Effector memory CD4-positive, alpha-beta T cell (primary cell): ENCODE measurements at regions not wholly inside any gene's neighbourhood (a gene's known extent, or its start where the extent isn't known, plus 50 kb on each side); places are given as distances from the start of the nearest gene placed in this dataset.

Experiments used
- DNase-seq, 3 donors: peaks; one replicate each; pipeline ENCODE4 v3.0.0-alpha.2; 2020
- H3K27ac ChIP-seq: 2 replicates; pipeline ENCODE4 v1.7.0; 2013; ENCODE audit warnings: mild to moderate bottlenecking, low read length, moderate library complexity; ENCODE audit not compliant: insufficient read depth, poor library complexity, severe bottlenecking
- H3K27me3 ChIP-seq: replicated peaks from 2 replicates; pipeline ENCODE4 v1.7.0; 2013; ENCODE audit warnings: mild to moderate bottlenecking, low read length; ENCODE audit not compliant: insufficient read depth, control insufficient read depth, poor library complexity, severe bottlenecking
- H3K36me3 ChIP-seq: 2 replicates; pipeline ENCODE4 v1.7.0; 2013; ENCODE audit warnings: mild to moderate bottlenecking, low read length, moderate library complexity; ENCODE audit not compliant: control insufficient read depth, insufficient read depth
- H3K4me1 ChIP-seq: 2 replicates; pipeline ENCODE4 v1.7.0; 2013; ENCODE audit warnings: low read length, mild to moderate bottlenecking; ENCODE audit not compliant: control insufficient read depth, insufficient read depth, poor library complexity, severe bottlenecking
- H3K4me3 ChIP-seq: 2 replicates; pipeline ENCODE4 v1.7.0; 2013; ENCODE audit warnings: low read length, low read depth, mild to moderate bottlenecking; ENCODE audit not compliant: insufficient read depth, poor library complexity, severe bottlenecking
- H3K9me3 ChIP-seq: 2 replicates; pipeline ENCODE4 v1.7.0; 2013; ENCODE audit warnings: mild to moderate bottlenecking, low read length, moderate library complexity; ENCODE audit not compliant: control insufficient read depth

GRCh38 chr2:120983344-120983743, 247.7 kb downstream of the GLI2 start:
- H3K4me1 ChIP-seq: no peaks in the 10 kb centered on the region
- H3K9me3 ChIP-seq: no peaks in the 10 kb centered on the region
- H3K36me3 ChIP-seq: no peaks in the 10 kb centered on the region
- no peak overlapping the region for H3K27ac ChIP-seq
- DNase-seq: no peak
- no peak overlapping the region for H3K4me3 ChIP-seq
- no peaks in the 10 kb centered on the region for H3K27me3 ChIP-seq

- no peak overlapping the region for H3K27ac ChIP-seq
These were observed 248.4 kb downstream of the GLI2 start for GRCh38 chr2:120984046-120984445.

GRCh38 chr2:120984452-120985173, 248.9 kb downstream of the GLI2 start:
- Histone ChIP-seq H3K9me3 (no peaks in the 10 kb centered on the region), H3K27me3 (no peaks in the 10 kb centered on the region), H3K36me3 (no peaks in the 10 kb centered on the region), H3K27ac (no peak overlapping the region), H3K4me3 (no peak overlapping the region), H3K4me1 (no peaks in the 10 kb centered on the region)
- no peak for DNase-seq

More at GRCh38 chr2:120984046-120984445, 248.4 kb downstream of the GLI2 start:
- H3K36me3 ChIP-seq: no peaks in the 10 kb centered on the region
- H3K4me1 ChIP-seq: no peaks in the 10 kb centered on the region
- H3K27me3 ChIP-seq: no peaks in the 10 kb centered on the region
- DNase-seq: no peak
- H3K9me3 ChIP-seq: no peaks in the 10 kb centered on the region
- H3K4me3 ChIP-seq: no peak overlapping the region

DNA sequence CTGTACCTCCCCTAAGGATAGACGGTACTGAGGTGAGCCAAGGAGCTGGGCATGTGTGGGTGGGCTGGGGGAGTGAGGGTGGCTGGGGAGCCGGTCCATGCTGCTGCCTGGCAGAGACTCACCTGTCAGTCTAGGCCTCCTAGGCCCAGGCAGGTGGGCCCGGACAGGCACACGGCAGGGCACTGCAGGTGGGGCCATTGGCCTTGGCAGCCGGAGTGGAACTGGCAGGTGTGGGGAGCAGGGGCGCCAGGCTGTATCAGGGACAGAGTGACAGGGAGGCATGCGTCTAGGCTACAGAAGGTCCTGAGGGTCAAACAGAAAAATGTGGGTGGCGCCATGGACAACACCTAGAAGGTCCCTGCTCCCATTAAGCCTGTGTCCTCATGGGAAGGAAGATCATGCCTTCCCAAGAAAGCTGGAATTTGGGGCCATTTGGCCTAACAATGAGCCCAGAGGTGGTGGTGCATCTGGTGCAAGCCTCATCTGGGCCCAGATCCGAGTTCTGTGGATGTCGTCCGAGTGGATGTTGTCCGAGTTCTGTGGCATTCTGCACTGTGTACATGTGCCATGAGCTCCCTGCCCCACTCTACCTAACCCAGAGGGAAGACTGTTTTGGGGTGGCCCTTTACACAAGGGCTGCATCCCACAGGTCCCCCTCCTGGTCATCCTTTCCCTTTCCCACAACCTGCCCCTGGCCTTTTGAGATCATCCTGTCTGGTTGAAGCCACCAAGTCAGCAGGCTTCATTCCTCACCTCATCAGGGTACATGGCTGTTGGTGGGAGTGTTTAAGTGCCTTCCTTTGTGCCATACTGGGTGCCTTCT, 249.7 kb downstream of the GLI2 start:
- Histone ChIP-seq H3K36me3 (no peaks in the 10 kb centered on the region), H3K9me3 (no peaks in the 10 kb centered on the region)
- no peak for DNase-seq

DNA sequence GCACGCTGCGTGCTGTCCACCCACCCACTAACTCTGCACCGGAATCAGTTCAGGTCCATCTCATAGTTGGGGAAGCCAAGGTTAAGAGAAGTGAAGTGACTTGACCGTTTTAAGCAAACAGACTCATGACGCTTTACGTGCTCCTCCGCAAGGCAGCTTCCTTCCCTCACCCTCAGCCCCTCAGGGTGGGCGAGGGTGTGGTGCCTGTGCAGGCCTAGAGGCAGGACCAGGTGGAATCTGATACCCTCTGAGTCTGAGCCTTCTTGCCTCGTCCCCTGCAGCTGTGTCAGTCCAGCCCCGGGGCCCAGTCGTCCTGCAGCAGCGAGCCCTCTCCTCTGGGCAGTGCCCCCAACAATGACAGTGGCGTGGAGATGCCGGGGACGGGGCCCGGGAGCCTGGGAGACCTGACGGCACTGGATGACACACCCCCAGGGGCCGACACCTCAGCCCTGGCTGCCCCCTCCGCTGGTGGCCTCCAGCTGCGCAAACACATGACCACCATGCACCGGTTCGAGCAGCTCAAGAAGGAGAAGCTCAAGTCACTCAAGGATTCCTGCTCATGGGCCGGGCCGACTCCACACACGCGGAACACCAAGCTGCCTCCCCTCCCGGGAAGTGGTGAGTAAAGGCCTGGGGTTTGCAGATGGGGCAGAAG, 250.5 kb downstream of the GLI2 start:
- H3K36me3 ChIP-seq: no peaks in the 10 kb centered on the region

More for the DNA sequence above, 249.7 kb downstream of the GLI2 start:
- Histone ChIP-seq H3K4me1 (no peaks in the 10 kb centered on the region), H3K27ac (no peak overlapping the region), H3K27me3 (no peaks in the 10 kb centered on the region), H3K4me3 (no peak overlapping the region)

GRCh38 chr2:120986898-120987650, 251.4 kb downstream of the GLI2 start:
- no peak for DNase-seq
- Histone ChIP-seq H3K9me3 (no peaks in the 10 kb centered on the region), H3K27me3 (no peaks in the 10 kb centered on the region), H3K4me3 (no peak overlapping the region), H3K27ac (no peak overlapping the region), H3K36me3 (no peaks in the 10 kb centered on the region), H3K4me1 (no peaks in the 10 kb centered on the region)

More for the DNA sequence above, 250.5 kb downstream of the GLI2 start:
- H3K9me3 ChIP-seq: no peaks in the 10 kb centered on the region
- no peak overlapping the region for H3K27ac ChIP-seq
- DNase-seq: no peak
- H3K27me3 ChIP-seq: no peaks in the 10 kb centered on the region
- H3K4me3 ChIP-seq: no peak overlapping the region
- H3K4me1 ChIP-seq: no peaks in the 10 kb centered on the region

DNA sequence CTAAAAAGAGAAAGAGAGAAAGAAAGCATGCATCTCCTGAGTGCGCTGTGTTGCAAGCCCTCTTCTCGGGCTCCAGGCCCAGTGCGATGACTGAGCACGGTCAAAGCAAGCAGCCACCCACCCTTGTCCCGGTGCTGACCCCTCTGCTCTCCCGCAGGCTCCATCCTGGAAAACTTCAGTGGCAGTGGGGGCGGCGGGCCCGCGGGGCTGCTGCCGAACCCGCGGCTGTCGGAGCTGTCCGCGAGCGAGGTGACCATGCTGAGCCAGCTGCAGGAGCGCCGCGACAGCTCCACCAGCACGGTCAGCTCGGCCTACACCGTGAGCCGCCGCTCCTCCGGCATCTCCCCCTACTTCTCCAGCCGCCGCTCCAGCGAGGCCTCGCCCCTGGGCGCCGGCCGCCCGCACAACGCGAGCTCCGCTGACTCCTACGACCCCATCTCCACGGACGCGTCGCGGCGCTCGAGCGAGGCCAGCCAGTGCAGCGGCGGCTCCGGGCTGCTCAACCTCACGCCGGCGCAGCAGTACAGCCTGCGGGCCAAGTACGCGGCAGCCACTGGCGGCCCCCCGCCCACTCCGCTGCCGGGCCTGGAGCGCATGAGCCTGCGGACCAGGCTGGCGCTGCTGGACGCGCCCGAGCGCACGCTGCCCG, 252.5 kb downstream of the GLI2 start:
- H3K36me3 ChIP-seq: no peaks in the 10 kb centered on the region

DNA sequence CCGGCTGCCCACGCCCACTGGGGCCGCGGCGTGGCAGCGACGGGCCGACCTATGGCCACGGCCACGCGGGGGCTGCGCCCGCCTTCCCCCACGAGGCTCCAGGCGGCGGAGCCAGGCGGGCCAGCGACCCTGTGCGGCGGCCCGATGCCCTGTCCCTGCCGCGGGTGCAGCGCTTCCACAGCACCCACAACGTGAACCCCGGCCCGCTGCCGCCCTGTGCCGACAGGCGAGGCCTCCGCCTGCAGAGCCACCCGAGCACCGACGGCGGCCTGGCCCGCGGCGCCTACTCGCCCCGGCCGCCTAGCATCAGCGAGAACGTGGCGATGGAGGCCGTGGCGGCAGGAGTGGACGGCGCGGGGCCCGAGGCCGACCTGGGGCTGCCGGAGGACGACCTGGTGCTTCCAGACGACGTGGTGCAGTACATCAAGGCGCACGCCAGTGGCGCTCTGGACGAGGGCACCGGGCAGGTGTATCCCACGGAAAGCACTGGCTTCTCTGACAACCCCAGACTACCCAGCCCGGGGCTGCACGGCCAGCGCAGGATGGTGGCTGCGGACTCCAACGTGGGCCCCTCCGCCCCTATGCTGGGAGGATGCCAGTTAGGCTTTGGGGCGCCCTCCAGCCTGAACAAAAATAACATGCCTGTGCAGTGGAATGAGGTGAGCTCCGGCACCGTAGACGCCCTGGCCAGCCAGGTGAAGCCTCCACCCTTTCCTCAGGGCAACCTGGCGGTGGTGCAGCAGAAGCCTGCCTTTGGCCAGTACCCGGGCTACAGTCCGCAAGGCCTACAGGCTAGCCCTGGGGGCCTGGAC, 253.2 kb downstream of the GLI2 start:
- DNase-seq: no peak
- Histone ChIP-seq H3K27me3 (no peaks in the 10 kb centered on the region), H3K4me1 (no peaks in the 10 kb centered on the region), H3K9me3 (no peaks in the 10 kb centered on the region), H3K4me3 (no peak overlapping the region), H3K27ac (no peak overlapping the region), H3K36me3 (no peaks in the 10 kb centered on the region)

More for the DNA sequence above, 252.5 kb downstream of the GLI2 start:
- Histone ChIP-seq H3K27ac (no peak overlapping the region), H3K4me1 (no peaks in the 10 kb centered on the region), H3K9me3 (no peaks in the 10 kb centered on the region), H3K4me3 (no peak overlapping the region), H3K27me3 (no peaks in the 10 kb centered on the region)
- DNase-seq: no peak
